ENCODE measurements at regions not wholly inside any gene's neighbourhood (a gene's known extent, or its start where the extent isn't known, plus 50 kb on each side); places are given as distances from the start of the nearest gene placed in this dataset.

- Histone ChIP-seq H3K4me2 (ENCODE audit: low read length) (no peak overlapping the region), H3K27me3 (ENCODE audit: low read depth, low read length) (no peaks in the 10 kb centered on the region), H3K27ac (ENCODE audit: low read length) (no peak overlapping the region), H3K4me1 (ENCODE audit: low read length) (no peaks in the 10 kb centered on the region), H3K36me3 (replicated peaks; ENCODE audit: low read depth, low read length) (no peaks in the 10 kb centered on the region), H3K79me2 (ENCODE audit: low read length) (no peaks in the 10 kb centered on the region), H3K9me3 (ENCODE audit: insufficient read depth, low read length) (no peaks in the 10 kb centered on the region), H2AFZ (ENCODE audit: low read depth, low read length) (no peak overlapping the region), H3K4me3 (ENCODE audit: low read length) (no peak overlapping the region), H4K20me1 (ENCODE audit: insufficient read depth, low read length) (no peaks in the 10 kb centered on the region), H3K9ac (ENCODE audit: low read length) (no peak overlapping the region)
- TF ChIP-seq EZH2phosphoT487 (IDR thresholded peaks at IDR 0.05; ENCODE audit: low read depth) (no peak), CTCF (IDR thresholded peaks at IDR 0.05; ENCODE audit: low read depth, low read length) (no peak)
Measured at GRCh38 chr4:189113389-189113888, 827.2 kb upstream of the FRG1 start.

GRCh38 chr4:189117426-189117825 is 823.2 kb upstream of the FRG1 start:
- Histone ChIP-seq H3K9ac (ENCODE audit: low read length) (no peak overlapping the region), H3K4me1 (ENCODE audit: low read length) (no peaks in the 10 kb centered on the region), H3K36me3 (replicated peaks; ENCODE audit: low read depth, low read length) (no peaks in the 10 kb centered on the region), H3K4me3 (ENCODE audit: low read length) (no peak overlapping the region), H3K9me3 (ENCODE audit: insufficient read depth, low read length) (no peaks in the 10 kb centered on the region), H3K79me2 (ENCODE audit: low read length) (no peaks in the 10 kb centered on the region), H3K27me3 (ENCODE audit: low read depth, low read length) (no peaks in the 10 kb centered on the region), H2AFZ (ENCODE audit: low read depth, low read length) (no peak overlapping the region), H3K27ac (ENCODE audit: low read length) (no peak overlapping the region), H3K4me2 (ENCODE audit: low read length) (no peak overlapping the region), H4K20me1 (ENCODE audit: insufficient read depth, low read length) (no peaks in the 10 kb centered on the region)
- TF ChIP-seq CTCF (IDR thresholded peaks at IDR 0.05; ENCODE audit: low read depth, low read length) (no peak), EZH2phosphoT487 (IDR thresholded peaks at IDR 0.05; ENCODE audit: low read depth) (no peak)

GRCh38 chr4:189121336-189121735 is 819.3 kb upstream of the FRG1 start:
- H3K79me2 ChIP-seq (ENCODE audit: low read length) = no peaks in the 10 kb centered on the region
- no peaks in the 10 kb centered on the region for H3K9me3 ChIP-seq (ENCODE audit: insufficient read depth, low read length)
- no peaks in the 10 kb centered on the region for H4K20me1 ChIP-seq (ENCODE audit: insufficient read depth, low read length)
- no peaks in the 10 kb centered on the region for H3K36me3 ChIP-seq (replicated peaks; ENCODE audit: low read depth, low read length)
- H3K4me1 ChIP-seq (ENCODE audit: low read length) = no peaks in the 10 kb centered on the region
- no peak overlapping the region for H3K4me3 ChIP-seq (ENCODE audit: low read length)
- no peak overlapping the region for H2AFZ ChIP-seq (ENCODE audit: low read depth, low read length)
- no peak overlapping the region for H3K4me2 ChIP-seq (ENCODE audit: low read length)
- H3K27ac ChIP-seq (ENCODE audit: low read length) = no peak overlapping the region
- H3K9ac ChIP-seq (ENCODE audit: low read length) = no peak overlapping the region
- no peaks in the 10 kb centered on the region for H3K27me3 ChIP-seq (ENCODE audit: low read depth, low read length)
- TF ChIP-seq CTCF (IDR thresholded peaks at IDR 0.05; ENCODE audit: low read depth, low read length) (no peak), EZH2phosphoT487 (IDR thresholded peaks at IDR 0.05; ENCODE audit: low read depth) (no peak)

- H3K9me3 ChIP-seq (ENCODE audit: insufficient read depth, low read length) = no peaks in the 10 kb centered on the region
- no peaks in the 10 kb centered on the region for H4K20me1 ChIP-seq (ENCODE audit: insufficient read depth, low read length)
- TF ChIP-seq CTCF (IDR thresholded peaks at IDR 0.05; ENCODE audit: low read depth, low read length) (peak; percentile 17), EZH2phosphoT487 (IDR thresholded peaks at IDR 0.05; ENCODE audit: low read depth) (no peak)
- H3K27ac ChIP-seq (ENCODE audit: low read length) = no peak overlapping the region
- H3K27me3 ChIP-seq (ENCODE audit: low read depth, low read length) = no peaks in the 10 kb centered on the region
- no peak overlapping the region for H3K4me2 ChIP-seq (ENCODE audit: low read length)
- no peaks in the 10 kb centered on the region for H3K79me2 ChIP-seq (ENCODE audit: low read length)
- H3K9ac ChIP-seq (ENCODE audit: low read length) = no peak overlapping the region
- H3K4me3 ChIP-seq (ENCODE audit: low read length) = no peak overlapping the region
- no peaks in the 10 kb centered on the region for H3K4me1 ChIP-seq (ENCODE audit: low read length)
- H2AFZ ChIP-seq (ENCODE audit: low read depth, low read length) = no peak overlapping the region
- no peaks in the 10 kb centered on the region for H3K36me3 ChIP-seq (replicated peaks; ENCODE audit: low read depth, low read length)
Measured at GRCh38 chr4:189124149-189124758, 816.4 kb upstream of the FRG1 start.
